ENCODE measurements at regions not wholly inside any gene's neighbourhood (a gene's known extent, or its start where the extent isn't known, plus 50 kb on each side); places are given as distances from the start of the nearest gene placed in this dataset.

DNA sequence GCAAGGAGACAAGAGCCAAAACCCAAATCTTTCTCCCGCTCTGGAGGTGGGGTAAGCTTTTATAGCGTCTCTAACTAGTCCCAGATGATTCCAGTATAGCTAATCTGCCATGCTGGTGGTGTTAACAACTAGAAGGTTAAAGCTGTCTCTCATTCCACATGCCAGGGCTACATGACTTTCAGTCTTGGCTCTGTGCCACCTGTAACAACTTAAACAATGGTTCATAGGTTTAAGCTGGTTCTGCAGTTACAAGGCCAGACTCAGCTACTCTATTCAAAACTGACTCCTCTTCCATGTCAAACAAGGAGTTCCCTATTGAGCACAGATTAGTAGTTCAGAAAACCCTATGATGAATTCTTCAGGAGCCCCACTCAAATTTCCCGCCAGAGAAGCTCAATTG lies 128.9 kb downstream of the ELOVL4 start:
- TF ChIP-seq CTCF (IDR thresholded peaks at IDR 0.05; ENCODE audit: poor library complexity, severe bottlenecking) (no peak), POLR2AphosphoS5 (IDR thresholded peaks at IDR 0.05) (no peak), EP300 (conservative IDR thresholded peaks at IDR 0.05; ENCODE audit: poor library complexity, severe bottlenecking) (no peak)

All from neural cell (in vitro differentiated cells).